Muscle layer of colon (tissue), 2 donors: ENCODE measurements at regions not wholly inside any gene's neighbourhood (a gene's known extent, or its start where the extent isn't known, plus 50 kb on each side); places are given as distances from the start of the nearest gene placed in this dataset.

Experiments used
- H3K27ac ChIP-seq: one replicate; pipeline ENCODE4 v1.7.0; 2013; ENCODE audit warnings: low read depth, mild to moderate bottlenecking, low read length, moderate library complexity
- H3K27me3 ChIP-seq, 2 donors: one replicate each; pipeline ENCODE4 v1.7.0; 2013; ENCODE audit warnings: low read length in 2 of 2, mild to moderate bottlenecking in 2 of 2; ENCODE audit not compliant: insufficient read depth in 2 of 2, control insufficient read depth in 1 of 2
- H3K36me3 ChIP-seq: one replicate; pipeline ENCODE4 v1.7.0; 2013; ENCODE audit warnings: mild to moderate bottlenecking, low read length; ENCODE audit not compliant: insufficient read depth
- H3K4me1 ChIP-seq: one replicate; pipeline ENCODE4 v1.7.0; 2013; ENCODE audit warnings: mild to moderate bottlenecking, low read length; ENCODE audit not compliant: insufficient read depth
- H3K4me3 ChIP-seq, 2 donors: one replicate each; pipeline ENCODE4 v1.7.0; 2013; ENCODE audit warnings: low read length in 2 of 2, low read depth in 1 of 2, mild to moderate bottlenecking in 1 of 2, moderate library complexity in 1 of 2
- H3K9ac ChIP-seq: one replicate; pipeline ENCODE4 v1.7.0; 2013; ENCODE audit warnings: low read length
- H3K9me3 ChIP-seq: one replicate; pipeline ENCODE4 v1.7.0; 2013; ENCODE audit warnings: mild to moderate bottlenecking, low read length
- donor health status: abdominal sarcoma.
- donor health status: Adenocarcinoma of cecum.

- Histone ChIP-seq H3K27me3 (no peaks in the 10 kb centered on the region), H3K27ac (no peak overlapping the region), H3K4me3 (no peak overlapping the region), H3K9me3 (no peaks in the 10 kb centered on the region), H3K9ac (no peak overlapping the region), H3K36me3 (no peaks in the 10 kb centered on the region), H3K4me1 (no peaks in the 10 kb centered on the region)
Measured at GRCh38 chr6:158920311-158920905, 79.6 kb downstream of the RSPH3 start.

DNA sequence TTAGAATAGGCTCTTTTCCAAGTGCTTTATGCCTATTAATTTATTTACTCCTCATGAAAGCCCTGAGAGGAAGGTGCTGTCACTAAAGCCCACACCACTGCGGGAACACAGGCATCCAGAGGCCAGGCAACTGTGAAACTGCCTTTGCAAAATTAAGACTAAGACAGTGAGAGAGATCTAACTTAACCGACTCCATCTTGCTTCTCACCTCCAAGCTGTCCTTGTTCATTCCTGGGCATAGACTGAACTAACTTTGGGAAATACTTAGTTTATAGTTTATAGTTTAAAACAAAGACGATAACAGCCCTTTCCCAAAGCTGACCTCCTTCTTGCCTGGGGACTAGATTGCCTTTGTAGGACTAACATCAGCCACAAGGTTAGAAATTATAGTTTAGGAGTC lies 80.1 kb downstream of the RSPH3 start:
- Histone ChIP-seq H3K9ac (no peak overlapping the region), H3K9me3 (no peaks in the 10 kb centered on the region), H3K4me1 (no peaks in the 10 kb centered on the region), H3K4me3 (no peak overlapping the region), H3K36me3 (no peaks in the 10 kb centered on the region), H3K27me3 (no peaks in the 10 kb centered on the region), H3K27ac (no peak overlapping the region)

- Histone ChIP-seq H3K9ac (no peak overlapping the region), H3K4me3 (no peak overlapping the region), H3K4me1 (no peaks in the 10 kb centered on the region), H3K27me3 (no peaks in the 10 kb centered on the region), H3K36me3 (no peaks in the 10 kb centered on the region), H3K9me3 (no peaks in the 10 kb centered on the region), H3K27ac (no peak overlapping the region)
Measured at GRCh38 chr6:158916617-158917016, 83.4 kb downstream of the RSPH3 start.

DNA sequence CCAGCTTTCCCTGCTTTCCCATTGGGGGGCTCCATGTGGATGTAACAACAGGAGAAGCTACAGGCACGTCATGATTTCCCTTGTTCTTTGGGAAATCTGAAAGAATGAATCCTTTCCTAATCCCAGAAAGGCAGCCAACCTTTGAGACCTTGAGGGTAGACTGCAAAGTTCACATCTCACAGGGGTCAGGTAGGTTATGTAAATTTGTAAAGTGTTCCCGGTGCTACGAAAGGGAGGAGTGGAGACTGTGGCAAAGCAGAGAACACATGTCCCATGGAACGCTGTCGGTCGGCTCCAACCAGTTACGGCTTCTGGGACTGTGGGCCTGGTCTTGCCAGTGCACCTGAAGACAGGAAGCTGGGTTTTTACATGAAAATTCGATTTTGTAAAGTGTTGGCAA lies 85.1 kb downstream of the RSPH3 start:
- Histone ChIP-seq H3K27me3 (no peaks in the 10 kb centered on the region), H3K36me3 (no peaks in the 10 kb centered on the region), H3K27ac (no peak overlapping the region), H3K4me3 (no peak overlapping the region), H3K4me1 (no peaks in the 10 kb centered on the region), H3K9me3 (no peaks in the 10 kb centered on the region), H3K9ac (no peak overlapping the region)

GRCh38 chr6:158913580-158913979 lies 86.4 kb downstream of the RSPH3 start:
- no peaks in the 10 kb centered on the region for H3K9me3 ChIP-seq
- no peak overlapping the region for H3K9ac ChIP-seq
- no peaks in the 10 kb centered on the region for H3K27me3 ChIP-seq
- H3K4me3 ChIP-seq: no peak overlapping the region
- H3K27ac ChIP-seq: no peak overlapping the region
- H3K4me1 ChIP-seq: no peaks in the 10 kb centered on the region
- no peaks in the 10 kb centered on the region for H3K36me3 ChIP-seq

DNA sequence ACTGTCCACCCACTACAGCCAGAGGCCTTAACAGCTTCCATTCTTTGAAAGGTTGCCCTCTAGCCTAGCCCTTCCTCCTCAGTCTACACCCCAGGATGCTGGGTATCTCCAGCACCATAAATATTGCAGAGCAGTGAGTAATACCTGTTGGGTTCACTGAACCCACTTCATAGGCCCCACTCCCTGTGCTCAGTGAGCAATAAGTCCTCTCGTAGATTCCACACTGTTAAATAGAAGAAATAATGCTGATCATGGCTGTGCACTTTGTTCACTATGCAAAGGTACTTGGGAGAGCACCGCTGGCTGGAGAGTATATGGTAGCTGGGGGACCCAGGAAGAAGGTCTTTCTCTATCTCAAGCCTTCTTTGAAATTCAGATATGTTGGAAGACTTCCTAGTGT lies 87.3 kb downstream of the RSPH3 start:
- H3K27me3 ChIP-seq: no peaks in the 10 kb centered on the region
- no peak overlapping the region for H3K4me3 ChIP-seq
- no peaks in the 10 kb centered on the region for H3K9me3 ChIP-seq
- H3K36me3 ChIP-seq: no peaks in the 10 kb centered on the region
- no peak overlapping the region for H3K27ac ChIP-seq
- no peaks in the 10 kb centered on the region for H3K4me1 ChIP-seq
- no peak overlapping the region for H3K9ac ChIP-seq

GRCh38 chr6:158911746-158912480 lies 88.1 kb downstream of the RSPH3 start:
- no peaks in the 10 kb centered on the region for H3K27me3 ChIP-seq
- no peak overlapping the region for H3K4me3 ChIP-seq
- H3K4me1 ChIP-seq: no peaks in the 10 kb centered on the region
- H3K9me3 ChIP-seq: no peaks in the 10 kb centered on the region
- H3K9ac ChIP-seq: no peak overlapping the region
- no peaks in the 10 kb centered on the region for H3K36me3 ChIP-seq
- H3K27ac ChIP-seq: no peak overlapping the region

DNA sequence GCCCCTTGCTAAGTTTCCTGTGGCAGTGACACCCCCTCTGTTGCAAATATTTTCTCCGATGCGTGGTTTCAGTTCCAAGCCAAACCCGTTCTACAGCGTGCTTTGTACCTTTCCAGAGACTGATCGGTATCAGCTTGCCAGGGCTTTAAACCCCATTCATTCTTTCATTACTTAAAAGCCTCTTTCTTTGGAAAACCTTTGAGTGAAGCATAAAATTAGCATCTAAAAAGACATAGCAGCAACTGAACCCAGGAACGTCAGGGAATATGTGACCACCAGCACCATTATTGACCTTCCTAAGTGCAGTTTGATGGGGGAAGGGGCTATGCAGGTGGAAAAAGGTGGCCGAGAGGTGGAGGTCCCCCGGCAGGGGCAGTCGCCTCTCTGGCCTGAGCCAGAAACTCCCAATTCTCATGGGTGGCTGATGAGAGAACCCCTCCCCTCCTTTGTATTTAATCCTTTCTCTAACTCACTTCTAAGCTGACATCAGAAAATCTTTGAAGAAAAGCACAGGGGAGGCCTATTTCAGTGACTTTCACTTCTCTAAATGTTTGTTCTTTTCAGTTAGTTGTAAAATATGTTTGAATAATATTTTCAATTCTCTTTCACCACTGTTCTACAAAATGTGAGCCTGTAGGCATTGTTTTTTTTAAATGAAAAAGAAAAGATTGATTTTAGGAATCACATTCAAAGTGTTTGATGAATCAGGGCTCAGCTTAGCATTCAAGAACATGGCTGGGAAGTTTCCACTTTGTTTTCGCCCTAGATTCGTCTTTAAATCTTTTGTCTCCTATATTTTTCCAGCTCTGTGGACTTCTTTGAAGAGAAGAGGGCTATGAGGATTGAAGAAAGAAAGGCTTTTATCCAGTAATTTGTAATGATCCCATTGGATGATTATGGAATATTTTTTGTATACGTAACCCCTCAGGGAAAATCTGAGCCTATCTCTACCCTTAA lies 89.2 kb downstream of the RSPH3 start:
- Histone ChIP-seq H3K27ac (no peak overlapping the region), H3K9me3 (no peaks in the 10 kb centered on the region), H3K9ac (no peak overlapping the region), H3K27me3 (no peaks in the 10 kb centered on the region), H3K36me3 (no peaks in the 10 kb centered on the region), H3K4me1 (no peaks in the 10 kb centered on the region), H3K4me3 (no peak overlapping the region)

- Histone ChIP-seq H3K9ac (no peak overlapping the region), H3K9me3 (no peaks in the 10 kb centered on the region), H3K36me3 (no peaks in the 10 kb centered on the region), H3K4me3 (no peak overlapping the region), H3K27me3 (no peaks in the 10 kb centered on the region), H3K27ac (no peak overlapping the region), H3K4me1 (no peaks in the 10 kb centered on the region)
Measured at GRCh38 chr6:158909938-158910337, 90.1 kb downstream of the RSPH3 start.

DNA sequence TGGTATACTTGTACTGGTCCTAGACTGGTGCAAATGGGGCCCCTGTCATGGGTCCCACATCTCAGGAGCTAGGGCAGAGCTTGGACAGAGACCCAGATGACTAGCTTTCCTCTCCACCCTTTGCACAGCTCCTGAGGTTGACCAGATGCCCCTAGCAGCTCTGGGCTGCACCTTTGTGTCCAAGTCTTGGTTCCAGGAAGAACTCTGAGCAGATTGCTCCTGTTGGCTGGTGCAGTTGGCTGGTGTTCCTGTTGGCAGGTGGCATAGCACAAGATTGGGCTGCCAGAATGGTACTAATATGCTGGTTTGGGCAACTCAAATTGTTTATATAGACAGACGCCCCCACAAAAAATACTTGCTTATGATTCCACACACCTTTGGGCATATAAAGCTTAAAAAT lies 89.4 kb upstream of the EZR start:
- Histone ChIP-seq H3K27ac (no peak overlapping the region), H3K27me3 (no peaks in the 10 kb centered on the region), H3K9ac (no peak overlapping the region), H3K4me3 (no peak overlapping the region), H3K9me3 (no peaks in the 10 kb centered on the region), H3K36me3 (no peaks in the 10 kb centered on the region), H3K4me1 (no peaks in the 10 kb centered on the region)

- H3K27ac ChIP-seq: no peak overlapping the region
- H3K4me1 ChIP-seq: no peaks in the 10 kb centered on the region
- H3K27me3 ChIP-seq: no peaks in the 10 kb centered on the region
- H3K9me3 ChIP-seq: no peaks in the 10 kb centered on the region
- H3K36me3 ChIP-seq: no peaks in the 10 kb centered on the region
- no peak overlapping the region for H3K4me3 ChIP-seq
- H3K9ac ChIP-seq: no peak overlapping the region
Measured at GRCh38 chr6:158907931-158908330, 88.8 kb upstream of the EZR start.
